ENCODE measurements at regions not wholly inside any gene's neighbourhood (a gene's known extent, or its start where the extent isn't known, plus 50 kb on each side); places are given as distances from the start of the nearest gene placed in this dataset.

- Histone ChIP-seq H3K27me3 (ENCODE audit: insufficient read depth, low read length) (no peaks in the 10 kb centered on the region), H3K4me1 (ENCODE audit: insufficient read depth, low read length) (peaks cover 44% of the 10 kb centered on the region), H3K9ac (ENCODE audit: low read depth, low read length) (no peak overlapping the region), H3K27ac (ENCODE audit: low read length) (no peak overlapping the region), H3K9me3 (ENCODE audit: insufficient read depth, low read depth, low read length) (no peaks in the 10 kb centered on the region), H3K4me3 (ENCODE audit: low read length) (no peak overlapping the region), H3K36me3 (ENCODE audit: insufficient read depth, low read depth, low read length) (no peaks in the 10 kb centered on the region)
Measured at GRCh38 chr9:13590996-13591395, 311.5 kb upstream of the MPDZ start.

- Histone ChIP-seq H3K27ac (ENCODE audit: low read length) (no peak overlapping the region), H3K4me1 (ENCODE audit: insufficient read depth, low read length) (peaks cover 44% of the 10 kb centered on the region), H3K9ac (ENCODE audit: low read depth, low read length) (no peak overlapping the region), H3K36me3 (ENCODE audit: insufficient read depth, low read depth, low read length) (no peaks in the 10 kb centered on the region), H3K4me3 (ENCODE audit: low read length) (no peak overlapping the region), H3K27me3 (ENCODE audit: insufficient read depth, low read length) (no peaks in the 10 kb centered on the region), H3K9me3 (ENCODE audit: insufficient read depth, low read depth, low read length) (no peaks in the 10 kb centered on the region)
Measured at GRCh38 chr9:13589034-13589737, 309.7 kb upstream of the MPDZ start.

- H3K36me3 ChIP-seq (ENCODE audit: insufficient read depth, low read depth, low read length) = no peaks in the 10 kb centered on the region
- H3K4me3 ChIP-seq (ENCODE audit: low read length) = no peak overlapping the region
- no peaks in the 10 kb centered on the region for H3K9me3 ChIP-seq (ENCODE audit: insufficient read depth, low read depth, low read length)
- H3K4me1 ChIP-seq (ENCODE audit: insufficient read depth, low read length) = peaks cover 44% of the 10 kb centered on the region
- H3K9ac ChIP-seq (ENCODE audit: low read depth, low read length) = no peak overlapping the region
- no peaks in the 10 kb centered on the region for H3K27me3 ChIP-seq (ENCODE audit: insufficient read depth, low read length)
- no peak overlapping the region for H3K27ac ChIP-seq (ENCODE audit: low read length)
Measured at GRCh38 chr9:13588151-13589033, 308.9 kb upstream of the MPDZ start.

DNA sequence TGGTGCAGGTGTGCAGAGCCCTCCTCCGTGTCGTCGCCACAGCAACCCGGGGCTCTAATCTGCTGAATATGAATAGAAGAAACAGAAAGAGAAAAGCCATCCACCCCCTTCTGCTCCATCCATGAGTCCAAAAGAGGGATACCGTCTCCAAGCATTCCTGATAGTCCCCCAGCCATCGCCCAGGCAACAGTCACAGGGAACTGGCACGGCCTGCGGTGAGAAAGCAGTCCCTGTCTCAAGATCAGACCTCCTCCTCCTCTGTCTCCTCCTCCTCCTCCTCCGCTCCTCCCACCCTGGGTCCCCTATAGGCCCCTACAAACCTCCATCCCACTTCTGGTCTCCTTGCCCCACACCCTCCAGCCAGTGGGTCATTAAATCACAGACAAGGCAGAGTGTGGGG, 308.1 kb upstream of the MPDZ start:
- H3K4me1 ChIP-seq (ENCODE audit: insufficient read depth, low read length) = peaks cover 44% of the 10 kb centered on the region
- no peak overlapping the region for H3K4me3 ChIP-seq (ENCODE audit: low read length)

GRCh38 chr9:13586587-13587374, 307.3 kb upstream of the MPDZ start:
- H3K4me1 ChIP-seq (ENCODE audit: insufficient read depth, low read length) = peaks cover 44% of the 10 kb centered on the region
- no peaks in the 10 kb centered on the region for H3K27me3 ChIP-seq (ENCODE audit: insufficient read depth, low read length)
- no peaks in the 10 kb centered on the region for H3K9me3 ChIP-seq (ENCODE audit: insufficient read depth, low read depth, low read length)
- no peak overlapping the region for H3K4me3 ChIP-seq (ENCODE audit: low read length)
- no peak overlapping the region for H3K9ac ChIP-seq (ENCODE audit: low read depth, low read length)
- H3K27ac ChIP-seq (ENCODE audit: low read length) = no peak overlapping the region
- H3K36me3 ChIP-seq (ENCODE audit: insufficient read depth, low read depth, low read length) = no peaks in the 10 kb centered on the region

More for the DNA sequence above, 308.1 kb upstream of the MPDZ start:
- no peak overlapping the region for H3K9ac ChIP-seq (ENCODE audit: low read depth, low read length)
- H3K36me3 ChIP-seq (ENCODE audit: insufficient read depth, low read depth, low read length) = no peaks in the 10 kb centered on the region
- no peaks in the 10 kb centered on the region for H3K27me3 ChIP-seq (ENCODE audit: insufficient read depth, low read length)
- no peaks in the 10 kb centered on the region for H3K9me3 ChIP-seq (ENCODE audit: insufficient read depth, low read depth, low read length)
- H3K27ac ChIP-seq (ENCODE audit: low read length) = no peak overlapping the region

DNA sequence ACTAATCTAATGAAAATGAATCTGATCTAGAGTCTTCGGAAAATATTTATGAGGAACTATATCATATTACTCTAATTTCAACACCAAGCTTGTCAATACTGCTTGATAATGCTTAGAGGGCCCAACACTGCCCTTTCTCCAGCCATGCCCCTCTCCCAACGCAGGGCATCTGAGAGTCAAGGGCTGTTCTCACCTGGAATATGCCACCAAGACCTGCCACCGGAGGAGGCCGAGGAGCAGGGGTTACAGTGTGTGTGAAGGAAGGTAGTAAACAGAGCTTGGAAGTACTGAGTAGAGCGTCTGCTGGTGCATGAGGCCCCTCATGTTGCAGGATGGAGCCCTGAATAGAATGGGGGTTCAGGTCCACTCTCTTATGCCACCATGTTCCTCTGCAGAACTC, 301.3 kb upstream of the MPDZ start:
- Histone ChIP-seq H3K27ac (ENCODE audit: low read length) (no peak overlapping the region), H3K9me3 (ENCODE audit: insufficient read depth, low read depth, low read length) (no peaks in the 10 kb centered on the region), H3K4me3 (ENCODE audit: low read length) (no peak overlapping the region), H3K36me3 (ENCODE audit: insufficient read depth, low read depth, low read length) (no peaks in the 10 kb centered on the region), H3K27me3 (ENCODE audit: insufficient read depth, low read length) (no peaks in the 10 kb centered on the region), H3K9ac (ENCODE audit: low read depth, low read length) (no peak overlapping the region), H3K4me1 (ENCODE audit: insufficient read depth, low read length) (peaks cover 21% of the 10 kb centered on the region; the same call in 1 of the 2 replicates)

- Histone ChIP-seq H3K4me3 (ENCODE audit: low read length) (no peak overlapping the region), H3K9ac (ENCODE audit: low read depth, low read length) (no peak overlapping the region), H3K27ac (ENCODE audit: low read length) (no peak overlapping the region), H3K36me3 (ENCODE audit: insufficient read depth, low read depth, low read length) (no peaks in the 10 kb centered on the region), H3K4me1 (ENCODE audit: insufficient read depth, low read length) (peaks cover 23% of the 10 kb centered on the region; the same call in 1 of the 2 replicates), H3K27me3 (ENCODE audit: insufficient read depth, low read length) (no peaks in the 10 kb centered on the region), H3K9me3 (ENCODE audit: insufficient read depth, low read depth, low read length) (no peaks in the 10 kb centered on the region)
Measured at GRCh38 chr9:13580131-13580530, 300.6 kb upstream of the MPDZ start.

GRCh38 chr9:13576101-13576500, 296.6 kb upstream of the MPDZ start:
- Histone ChIP-seq H3K4me3 (ENCODE audit: low read length) (no peak overlapping the region), H3K36me3 (ENCODE audit: insufficient read depth, low read depth, low read length) (no peaks in the 10 kb centered on the region), H3K9me3 (ENCODE audit: insufficient read depth, low read depth, low read length) (no peaks in the 10 kb centered on the region), H3K27ac (ENCODE audit: low read length) (no peak overlapping the region), H3K4me1 (ENCODE audit: insufficient read depth, low read length) (peaks cover 23% of the 10 kb centered on the region; the same call in 1 of the 2 replicates), H3K9ac (ENCODE audit: low read depth, low read length) (no peak overlapping the region), H3K27me3 (ENCODE audit: insufficient read depth, low read length) (no peaks in the 10 kb centered on the region)

- Histone ChIP-seq H3K36me3 (ENCODE audit: insufficient read depth, low read depth, low read length) (no peaks in the 10 kb centered on the region), H3K9me3 (ENCODE audit: insufficient read depth, low read depth, low read length) (no peaks in the 10 kb centered on the region), H3K4me3 (ENCODE audit: low read length) (no peak overlapping the region), H3K4me1 (ENCODE audit: insufficient read depth, low read length) (peaks cover 23% of the 10 kb centered on the region; the same call in 1 of the 2 replicates), H3K27ac (ENCODE audit: low read length) (no peak overlapping the region), H3K9ac (ENCODE audit: low read depth, low read length) (no peak overlapping the region), H3K27me3 (ENCODE audit: insufficient read depth, low read length) (no peaks in the 10 kb centered on the region)
Measured at GRCh38 chr9:13575558-13575957, 296.1 kb upstream of the MPDZ start.

DNA sequence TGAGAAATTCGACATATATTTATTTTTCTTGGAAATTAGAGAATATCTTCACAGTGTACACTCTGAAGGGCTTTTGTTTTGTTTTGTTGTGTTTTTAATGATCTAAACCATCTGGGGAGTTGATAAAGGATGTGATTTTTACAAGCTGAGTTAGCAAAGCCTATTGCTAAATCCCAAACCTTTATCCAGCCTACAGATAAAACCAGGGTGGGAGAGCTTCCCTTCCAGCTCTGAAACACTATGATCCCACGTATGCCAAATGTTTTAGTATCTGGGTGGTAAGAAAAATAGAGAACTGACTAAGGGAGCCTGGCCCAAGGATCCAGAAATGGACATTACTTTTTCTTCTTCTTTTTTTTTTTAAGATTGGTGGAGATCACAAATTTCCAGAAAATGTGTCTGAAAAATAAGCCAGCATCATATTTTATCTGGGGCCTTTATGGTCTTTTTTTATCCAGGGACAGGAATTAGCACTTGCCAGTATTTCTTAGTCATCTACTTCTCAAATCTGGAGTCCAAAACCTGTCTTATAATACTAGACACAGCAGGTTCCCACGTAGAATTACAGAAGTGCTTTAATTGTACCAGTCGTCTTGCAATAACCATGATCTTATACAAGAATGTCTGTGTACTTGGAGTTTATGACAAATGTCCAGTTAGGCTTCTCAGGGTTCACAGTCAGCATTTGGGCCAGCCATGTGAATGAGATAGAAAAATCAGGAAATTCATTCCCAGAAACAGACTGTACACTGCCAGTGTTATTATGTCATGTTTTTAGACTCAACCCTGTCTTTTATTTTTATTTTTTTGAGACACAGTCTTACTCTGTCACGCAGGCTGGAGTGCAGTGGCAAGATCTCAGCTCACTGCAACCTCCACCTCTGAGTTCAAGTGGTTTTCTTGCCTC, 290.8 kb upstream of the MPDZ start:
- no peaks in the 10 kb centered on the region for H3K9me3 ChIP-seq (ENCODE audit: insufficient read depth, low read depth, low read length)
- H3K9ac ChIP-seq (ENCODE audit: low read depth, low read length) = no peak overlapping the region
- H3K4me3 ChIP-seq (ENCODE audit: low read length) = no peak overlapping the region
- peaks cover 12% of the 10 kb centered on the region for H3K27me3 ChIP-seq (ENCODE audit: insufficient read depth, low read length)
- peaks cover 5% of the 10 kb centered on the region; the same call in 1 of the 2 replicates for H3K4me1 ChIP-seq (ENCODE audit: insufficient read depth, low read length)
- no peaks in the 10 kb centered on the region for H3K36me3 ChIP-seq (ENCODE audit: insufficient read depth, low read depth, low read length)
- H3K27ac ChIP-seq (ENCODE audit: low read length) = no peak overlapping the region
